ENCODE measurements at regions not wholly inside any gene's neighbourhood (a gene's known extent, or its start where the extent isn't known, plus 50 kb on each side); places are given as distances from the start of the nearest gene placed in this dataset.

DNA sequence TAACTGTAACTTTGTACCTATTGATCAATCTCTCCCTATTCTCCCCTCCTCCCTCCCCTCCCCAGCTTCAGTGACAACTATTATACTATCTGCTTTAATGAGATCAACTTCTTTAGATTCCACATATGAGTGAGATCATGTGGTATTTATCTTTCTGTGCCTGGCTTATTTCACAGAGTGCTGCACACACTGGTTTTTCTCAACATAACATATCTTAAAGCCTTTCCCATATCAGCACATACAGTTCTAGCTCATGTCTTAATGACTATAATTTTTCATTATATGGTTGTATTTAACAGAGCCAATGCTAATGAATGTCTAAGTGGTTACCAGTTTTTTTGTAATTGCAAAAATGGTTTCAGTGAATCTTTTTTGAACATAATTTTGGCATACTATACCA is 340.3 kb upstream of the DDI1 start:
- no peak for DNase-seq (ENCODE audit: low spot score)
- Histone ChIP-seq H2AFZ (replicated peaks) (no peak overlapping the region), H3K27me3 (no peaks in the 10 kb centered on the region), H3K9ac (no peak overlapping the region), H4K20me1 (ENCODE audit: low read depth) (no peaks in the 10 kb centered on the region), H3K36me3 (no peaks in the 10 kb centered on the region), H3K79me2 (ENCODE audit: low read depth) (no peaks in the 10 kb centered on the region), H3K4me2 (no peak overlapping the region), H3K9me3 (ENCODE audit: low read depth) (no peaks in the 10 kb centered on the region), H3F3A (ENCODE audit: low read depth) (no peaks in the 10 kb centered on the region), H3K4me1 (no peaks in the 10 kb centered on the region), H3K4me3 (no peak overlapping the region), H3K27ac (no peak overlapping the region)
- Mint-ChIP-seq H3K9me3 (no peaks in the 10 kb centered on the region), H3K27ac (no peak overlapping the region), H3K36me3 (no peaks in the 10 kb centered on the region), H3K4me3 (no peak overlapping the region), H3K4me1 (peaks cover 10% of the 10 kb centered on the region), H3K27me3 (ENCODE audit: insufficient read depth, low read depth) (no peaks in the 10 kb centered on the region)
- TF ChIP-seq EZH2 (IDR thresholded peaks at IDR 0.05) (no peak), EZH2phosphoT487 (IDR thresholded peaks at IDR 0.05) (no peak)
- TF ChIP-seq, protein P1, sequence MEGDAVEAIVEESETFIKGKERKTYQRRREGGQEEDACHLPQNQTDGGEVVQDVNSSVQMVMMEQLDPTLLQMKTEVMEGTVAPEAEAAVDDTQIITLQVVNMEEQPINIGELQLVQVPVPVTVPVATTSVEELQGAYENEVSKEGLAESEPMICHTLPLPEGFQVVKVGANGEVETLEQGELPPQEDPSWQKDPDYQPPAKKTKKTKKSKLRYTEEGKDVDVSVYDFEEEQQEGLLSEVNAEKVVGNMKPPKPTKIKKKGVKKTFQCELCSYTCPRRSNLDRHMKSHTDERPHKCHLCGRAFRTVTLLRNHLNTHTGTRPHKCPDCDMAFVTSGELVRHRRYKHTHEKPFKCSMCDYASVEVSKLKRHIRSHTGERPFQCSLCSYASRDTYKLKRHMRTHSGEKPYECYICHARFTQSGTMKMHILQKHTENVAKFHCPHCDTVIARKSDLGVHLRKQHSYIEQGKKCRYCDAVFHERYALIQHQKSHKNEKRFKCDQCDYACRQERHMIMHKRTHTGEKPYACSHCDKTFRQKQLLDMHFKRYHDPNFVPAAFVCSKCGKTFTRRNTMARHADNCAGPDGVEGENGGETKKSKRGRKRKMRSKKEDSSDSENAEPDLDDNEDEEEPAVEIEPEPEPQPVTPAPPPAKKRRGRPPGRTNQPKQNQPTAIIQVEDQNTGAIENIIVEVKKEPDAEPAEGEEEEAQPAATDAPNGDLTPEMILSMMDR (IDR thresholded peaks at IDR 0.05) = no peak

DNA sequence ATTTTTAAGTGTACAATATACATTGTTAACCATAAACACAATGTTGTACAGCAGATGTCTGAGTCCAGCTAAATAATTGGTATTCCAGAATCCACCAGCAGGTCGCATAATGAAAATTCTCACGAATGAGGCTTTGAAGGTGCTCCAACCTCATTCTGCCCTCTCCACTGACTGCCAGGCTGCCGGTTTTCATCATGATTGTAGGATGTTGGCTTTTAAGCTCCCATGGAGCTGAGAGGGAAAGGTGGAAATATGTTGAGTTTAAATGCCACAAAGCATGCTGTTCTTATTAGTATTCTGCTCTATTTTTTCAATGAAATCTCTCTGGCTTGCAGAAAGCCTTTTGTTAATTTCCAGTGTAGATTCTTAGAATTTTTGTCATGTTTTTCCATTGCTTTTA is 337.2 kb upstream of the DDI1 start:
- Mint-ChIP-seq H3K4me1 (peaks cover 3% of the 10 kb centered on the region), H3K36me3 (no peaks in the 10 kb centered on the region), H3K27me3 (ENCODE audit: insufficient read depth, low read depth) (no peaks in the 10 kb centered on the region), H3K9me3 (no peaks in the 10 kb centered on the region), H3K4me3 (no peak overlapping the region), H3K27ac (no peak overlapping the region)
- Histone ChIP-seq H3K27me3 (no peaks in the 10 kb centered on the region), H2AFZ (replicated peaks) (no peak overlapping the region), H3K27ac (no peak overlapping the region), H4K20me1 (ENCODE audit: low read depth) (no peaks in the 10 kb centered on the region), H3K79me2 (ENCODE audit: low read depth) (no peaks in the 10 kb centered on the region), H3K9me3 (ENCODE audit: low read depth) (no peaks in the 10 kb centered on the region), H3F3A (ENCODE audit: low read depth) (no peaks in the 10 kb centered on the region), H3K9ac (no peak overlapping the region), H3K4me3 (no peak overlapping the region), H3K36me3 (no peaks in the 10 kb centered on the region), H3K4me1 (no peaks in the 10 kb centered on the region), H3K4me2 (no peak overlapping the region)
- no peak for DNase-seq (ENCODE audit: low spot score)
- TF ChIP-seq EZH2phosphoT487 (IDR thresholded peaks at IDR 0.05) = no peak
- TF ChIP-seq, protein P1 (IDR thresholded peaks at IDR 0.05) = peak; percentile 14

DNA sequence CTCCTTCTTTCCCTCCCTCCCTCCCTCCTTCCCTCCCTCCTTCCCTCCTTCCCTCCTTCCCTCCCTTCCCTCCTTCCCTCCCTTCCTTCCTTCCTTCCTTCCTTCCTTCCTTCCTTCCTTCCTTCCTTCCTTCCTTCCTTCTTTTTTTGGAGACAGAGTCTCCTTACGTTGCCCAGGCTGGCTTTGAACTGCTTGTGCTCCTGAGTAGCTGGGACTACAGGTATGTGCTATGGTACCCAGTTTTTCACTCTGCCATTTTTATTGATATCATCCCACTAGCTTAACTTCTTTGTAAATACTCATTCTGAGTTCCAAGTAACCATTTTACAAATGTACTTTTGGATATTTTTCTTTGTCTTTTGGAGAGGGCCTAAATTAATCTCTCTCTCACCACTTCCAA is 336.8 kb upstream of the DDI1 start:
- no peaks in the 10 kb centered on the region for H3K36me3 ChIP-seq
- no peak overlapping the region for H3K27ac ChIP-seq
- H3K4me1 ChIP-seq = no peaks in the 10 kb centered on the region
- H3K27me3 Mint-ChIP-seq (ENCODE audit: insufficient read depth, low read depth) = no peaks in the 10 kb centered on the region
- no peak overlapping the region for H3K9ac ChIP-seq
- no peaks in the 10 kb centered on the region for H3K79me2 ChIP-seq (ENCODE audit: low read depth)
- no peaks in the 10 kb centered on the region for H3F3A ChIP-seq (ENCODE audit: low read depth)
- no peak overlapping the region for H3K4me3 ChIP-seq
- H3K27ac Mint-ChIP-seq = no peak overlapping the region
- no peaks in the 10 kb centered on the region for H3K9me3 ChIP-seq (ENCODE audit: low read depth)
- no peaks in the 10 kb centered on the region for H3K36me3 Mint-ChIP-seq
- H4K20me1 ChIP-seq (ENCODE audit: low read depth) = no peaks in the 10 kb centered on the region
- no peak for DNase-seq (ENCODE audit: low spot score)
- peaks cover 3% of the 10 kb centered on the region for H3K4me1 Mint-ChIP-seq
- no peaks in the 10 kb centered on the region for H3K9me3 Mint-ChIP-seq
- TF ChIP-seq, protein P1 (IDR thresholded peaks at IDR 0.05) = no peak
- TF ChIP-seq EZH2phosphoT487 (IDR thresholded peaks at IDR 0.05) = no peak
- no peak for TF ChIP-seq EZH2 (IDR thresholded peaks at IDR 0.05)
- no peak overlapping the region for H2AFZ ChIP-seq (replicated peaks)
- H3K4me3 Mint-ChIP-seq = no peak overlapping the region
- H3K4me2 ChIP-seq = no peak overlapping the region
- no peaks in the 10 kb centered on the region for H3K27me3 ChIP-seq

GRCh38 chr11:103700622-103701021 is 335.8 kb upstream of the DDI1 start:
- Histone ChIP-seq H3K36me3 (no peaks in the 10 kb centered on the region), H3K9ac (no peak overlapping the region), H3K4me1 (no peaks in the 10 kb centered on the region), H3K9me3 (ENCODE audit: low read depth) (no peaks in the 10 kb centered on the region), H3K4me2 (no peak overlapping the region), H3K27me3 (no peaks in the 10 kb centered on the region), H3K27ac (no peak overlapping the region), H3K79me2 (ENCODE audit: low read depth) (no peaks in the 10 kb centered on the region), H3K4me3 (no peak overlapping the region), H2AFZ (replicated peaks) (no peak overlapping the region), H4K20me1 (ENCODE audit: low read depth) (no peaks in the 10 kb centered on the region), H3F3A (ENCODE audit: low read depth) (no peaks in the 10 kb centered on the region)
- no peak for DNase-seq (ENCODE audit: low spot score)
- peak overlapping the region; percentile 82 for H3K27ac Mint-ChIP-seq
- no peaks in the 10 kb centered on the region for H3K9me3 Mint-ChIP-seq
- H3K4me3 Mint-ChIP-seq = no peak overlapping the region
- H3K4me1 Mint-ChIP-seq = peaks cover 3% of the 10 kb centered on the region
- H3K36me3 Mint-ChIP-seq = no peaks in the 10 kb centered on the region
- no peaks in the 10 kb centered on the region for H3K27me3 Mint-ChIP-seq (ENCODE audit: insufficient read depth, low read depth)
- TF ChIP-seq EZH2phosphoT487 (IDR thresholded peaks at IDR 0.05) = no peak
- TF ChIP-seq EZH2 (IDR thresholded peaks at IDR 0.05) = no peak
- TF ChIP-seq, protein P1 (IDR thresholded peaks at IDR 0.05) = no peak
